CD4-positive, alpha-beta T cell treated with Interferon gamma for 1 hour (primary cell): ENCODE measurements at regions not wholly inside any gene's neighbourhood (a gene's known extent, or its start where the extent isn't known, plus 50 kb on each side); places are given as distances from the start of the nearest gene placed in this dataset.

Source experiments
- DNase-seq: peaks from one replicate; pipeline ENCODE4 v3.0.0-alpha.2; 2020

DNA sequence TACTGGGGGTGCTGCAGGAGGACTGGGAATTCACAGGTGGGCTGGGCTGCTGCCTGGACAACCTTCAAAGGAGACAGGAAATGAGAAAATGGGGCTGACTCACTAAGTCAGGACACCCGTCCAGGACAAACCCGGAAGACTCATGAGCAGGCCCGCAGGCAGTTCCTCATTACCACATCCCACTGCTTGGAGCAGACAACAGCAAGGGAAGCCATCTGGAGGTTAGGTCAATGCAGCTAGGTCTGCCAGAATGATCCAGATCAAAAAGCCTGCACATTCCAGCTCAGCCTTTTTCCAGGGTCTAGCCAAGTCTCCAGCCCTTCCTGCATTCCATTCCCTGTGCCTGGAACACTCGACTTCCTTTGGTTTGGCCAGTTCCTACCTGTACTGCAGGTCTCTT lies 536.5 kb upstream of the CDH11 start:
- no peak for DNase-seq

- DNase-seq: no peak
Measured at GRCh38 chr16:65657556-65657955, 535.7 kb upstream of the CDH11 start.

GRCh38 chr16:65657071-65657494 lies 535.2 kb upstream of the CDH11 start:
- no peak for DNase-seq

DNA sequence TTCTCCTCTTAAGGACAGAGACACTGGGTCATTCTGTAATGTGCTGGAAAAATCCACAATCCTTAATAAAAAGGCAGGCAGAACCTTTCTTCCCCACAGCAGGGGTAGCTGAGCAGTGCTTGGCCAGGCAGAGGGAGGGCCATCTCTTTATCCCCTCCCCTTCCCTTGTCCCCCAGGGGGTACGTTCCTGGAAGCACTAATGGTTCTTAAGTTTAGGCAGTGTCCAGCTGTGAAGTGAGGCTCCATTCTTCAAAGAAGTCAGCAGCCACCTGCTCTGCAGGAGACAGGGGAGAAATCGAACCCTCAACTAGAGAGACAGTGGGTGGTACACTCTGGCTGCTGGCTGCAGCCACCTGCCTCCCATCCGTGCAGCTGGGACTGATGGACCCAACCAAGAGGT lies 533.9 kb upstream of the CDH11 start:
- DNase-seq: no peak

DNA sequence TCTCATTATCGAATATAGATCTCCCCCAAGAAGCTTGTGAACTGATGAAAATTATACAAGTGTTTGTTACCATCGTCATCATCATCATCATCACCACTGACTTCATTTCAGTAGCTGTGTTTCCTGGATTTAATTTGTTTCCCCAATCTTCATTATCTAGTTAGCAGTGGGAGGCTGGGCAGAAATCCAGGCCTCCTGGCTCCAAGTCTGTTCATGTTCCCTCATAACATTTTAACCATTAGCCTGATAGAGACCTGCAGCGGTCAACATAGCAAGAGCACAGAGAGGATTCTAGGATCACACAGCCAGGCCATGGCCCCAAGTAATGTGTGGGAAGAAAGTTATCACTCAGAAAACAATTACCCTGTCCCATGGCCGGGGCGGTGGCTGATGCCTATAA lies 526.2 kb upstream of the CDH11 start:
- no peak for DNase-seq

GRCh38 chr16:65644821-65645220 lies 523.0 kb upstream of the CDH11 start:
- DNase-seq: no peak

DNA sequence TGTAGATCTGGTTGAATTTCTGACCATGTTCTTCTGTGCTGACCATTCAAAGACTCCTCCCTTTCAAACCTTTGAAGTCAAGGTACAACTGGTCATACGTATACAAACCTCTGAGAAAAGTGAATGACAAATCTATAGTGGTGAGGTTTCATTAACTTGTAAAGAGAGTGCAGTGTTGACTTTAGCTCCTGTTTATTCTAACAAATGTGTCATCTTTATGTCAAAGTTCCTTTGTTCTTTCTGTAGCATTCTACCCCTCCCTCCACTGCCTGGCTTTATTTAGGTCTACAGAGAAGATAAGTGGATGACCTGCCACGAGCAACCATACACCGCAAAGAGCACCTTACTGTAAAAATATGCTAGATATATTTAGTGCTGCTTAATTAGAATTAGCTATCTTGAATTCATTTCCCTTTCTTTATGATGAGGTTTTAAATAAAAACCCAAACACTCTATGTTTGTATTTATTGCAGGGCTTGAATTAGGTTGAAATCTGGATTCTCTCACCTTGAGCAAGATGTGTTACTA lies 520.0 kb upstream of the CDH11 start:
- DNase-seq: no peak

DNA sequence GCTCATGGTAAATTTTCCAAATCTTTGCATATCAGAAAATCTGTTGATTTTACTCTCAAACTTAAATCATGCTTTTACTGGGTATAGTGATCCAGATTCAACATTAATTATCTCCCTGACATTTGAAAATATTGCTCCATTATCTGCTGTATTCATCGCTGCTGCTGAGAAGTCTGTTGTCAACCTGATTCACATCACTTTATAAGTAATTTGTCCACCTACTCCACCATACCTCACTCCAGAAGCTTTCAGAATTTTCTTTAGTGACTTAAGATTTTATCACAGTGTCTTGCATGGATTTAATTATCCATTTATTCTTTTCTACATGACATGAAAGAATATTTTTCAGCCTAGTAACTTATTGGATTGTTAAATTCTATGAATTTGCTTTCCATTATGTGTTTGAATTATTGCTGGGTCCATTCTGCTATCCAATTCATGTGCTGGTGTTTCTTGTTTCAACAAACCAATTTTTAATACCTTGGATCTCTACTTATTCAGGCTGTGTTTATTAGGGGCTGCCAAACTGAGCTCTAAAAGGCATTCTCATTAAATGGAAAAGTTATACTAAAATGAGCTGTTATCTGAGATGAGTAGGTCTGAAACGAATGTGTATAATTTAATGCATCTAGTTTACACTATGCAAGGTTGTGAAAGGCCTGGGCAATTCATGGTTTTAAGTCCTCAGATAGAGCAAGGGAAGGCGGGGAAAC lies 519.3 kb upstream of the CDH11 start:
- no peak for DNase-seq

- DNase-seq: no peak
Measured at GRCh38 chr16:65634833-65635232, 513.0 kb upstream of the CDH11 start.

GRCh38 chr16:65634291-65634690 lies 512.4 kb upstream of the CDH11 start:
- DNase-seq: no peak

DNA sequence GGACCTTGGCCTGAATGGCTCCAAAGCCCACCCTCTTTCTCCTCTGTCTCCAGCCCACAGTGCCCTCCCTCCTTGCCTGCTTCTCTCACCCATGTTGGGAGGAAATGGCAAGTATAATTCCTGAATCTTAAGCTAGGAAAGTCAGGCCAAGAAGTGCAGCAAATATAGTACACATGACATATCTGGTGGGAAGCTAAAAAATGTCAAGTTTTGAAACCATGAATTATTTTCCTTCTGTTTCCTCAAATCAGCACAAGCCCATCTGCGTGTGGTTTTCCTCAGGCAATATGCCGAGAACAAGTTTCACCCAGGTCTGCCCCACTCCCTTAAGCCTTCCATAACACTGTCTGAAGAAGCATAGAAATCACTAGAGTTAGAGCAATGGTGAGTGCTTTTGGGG lies 502.8 kb upstream of the CDH11 start:
- no peak for DNase-seq

DNA sequence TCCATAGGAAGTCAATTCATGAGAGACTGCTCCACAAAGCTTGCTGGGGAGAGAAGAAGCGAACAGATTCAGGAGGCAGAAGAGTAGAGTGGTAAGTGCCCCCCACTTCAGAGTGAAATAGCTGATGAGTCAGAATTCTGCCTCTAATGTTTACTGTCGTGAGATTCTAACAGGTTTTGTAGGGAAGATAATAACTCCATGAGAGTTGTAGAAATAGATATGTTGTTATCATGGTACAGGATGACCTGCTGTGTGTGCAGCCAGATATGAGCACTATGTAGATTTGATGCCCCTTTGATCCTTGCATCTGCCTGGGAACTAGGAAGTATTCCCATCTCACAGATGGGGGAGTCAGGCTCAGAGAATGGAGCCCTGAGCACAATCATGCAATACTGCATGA lies 502.4 kb upstream of the CDH11 start:
- no peak for DNase-seq

GRCh38 chr16:65622871-65623270 lies 501.0 kb upstream of the CDH11 start:
- no peak for DNase-seq

DNA sequence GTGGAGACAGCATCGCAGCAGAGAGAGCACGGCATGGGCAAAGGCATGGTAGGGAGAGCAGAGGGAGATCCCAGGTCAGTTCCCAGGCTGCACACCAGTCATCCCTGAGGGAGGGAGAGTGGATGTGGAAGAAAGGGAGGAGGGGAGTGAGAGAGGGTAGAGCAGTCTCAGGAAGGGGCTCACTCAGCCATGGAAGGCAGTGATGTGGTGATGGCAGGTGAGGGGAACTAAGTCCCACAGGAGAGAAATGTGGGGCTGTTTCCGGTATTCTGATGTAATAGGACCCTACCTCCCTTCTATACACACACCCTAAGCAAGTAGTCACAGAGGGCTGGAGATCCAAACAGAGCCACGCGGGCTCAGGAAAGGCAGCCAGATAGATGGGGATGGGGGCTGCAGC lies 500.3 kb upstream of the CDH11 start:
- no peak for DNase-seq

DNA sequence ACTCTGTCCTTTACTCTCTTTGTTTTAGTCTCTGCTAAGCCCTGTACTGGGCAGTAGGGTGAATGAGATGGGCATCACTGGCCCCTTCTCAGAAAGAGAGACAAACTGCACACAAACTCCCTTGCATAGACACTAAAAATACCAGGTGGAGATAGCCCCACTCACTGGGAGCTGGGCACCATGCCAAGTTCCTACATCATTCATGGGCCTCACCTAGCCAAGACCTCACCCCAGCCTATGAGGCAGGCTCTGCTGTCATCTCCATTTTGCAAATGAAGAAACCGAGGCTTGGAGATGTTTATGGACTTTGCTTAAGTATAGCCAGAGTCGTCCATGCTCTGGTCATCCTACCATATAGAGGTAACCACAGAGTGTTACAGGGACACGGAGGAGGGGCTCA lies 499.8 kb upstream of the CDH11 start:
- no peak for DNase-seq

DNA sequence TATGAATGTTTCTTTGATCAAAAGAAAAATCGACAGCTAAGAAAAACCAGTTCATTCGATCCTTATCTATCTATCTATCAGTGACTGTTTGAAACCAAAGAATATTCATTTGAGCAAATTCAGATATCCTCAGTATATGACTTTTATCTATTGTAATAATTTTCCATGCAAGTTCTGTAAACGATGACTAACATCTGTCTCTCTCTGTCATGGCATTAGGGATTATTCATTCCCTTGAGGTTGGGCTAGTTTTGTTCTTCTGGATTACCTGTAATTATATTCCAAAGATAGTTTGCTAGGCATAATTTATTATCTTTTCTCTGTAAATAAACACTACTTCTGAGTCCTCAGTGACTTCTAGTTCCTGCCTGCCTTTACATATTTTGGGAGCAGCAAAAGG lies 497.7 kb upstream of the CDH11 start:
- DNase-seq: no peak

DNA sequence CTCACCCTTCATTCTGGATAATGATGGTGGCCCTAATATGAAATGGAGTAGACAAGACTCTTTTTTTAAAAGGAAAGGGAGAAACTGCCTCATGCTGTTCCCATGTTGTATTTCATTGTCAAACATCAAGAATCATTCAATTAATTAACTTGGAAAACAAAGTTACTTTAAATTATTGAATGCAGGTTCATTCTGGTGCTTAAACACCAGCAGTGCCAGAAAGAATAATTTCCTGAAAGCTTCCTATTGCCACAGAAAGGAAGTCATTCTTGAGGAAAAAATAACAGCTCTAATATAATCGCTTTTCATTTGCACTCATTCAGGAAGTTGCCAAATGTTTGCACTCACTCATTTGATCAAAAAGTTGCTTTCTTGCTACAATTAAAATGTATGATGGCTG lies 497.1 kb upstream of the CDH11 start:
- no peak for DNase-seq

GRCh38 chr16:65618333-65618732 lies 496.5 kb upstream of the CDH11 start:
- DNase-seq: no peak

DNA sequence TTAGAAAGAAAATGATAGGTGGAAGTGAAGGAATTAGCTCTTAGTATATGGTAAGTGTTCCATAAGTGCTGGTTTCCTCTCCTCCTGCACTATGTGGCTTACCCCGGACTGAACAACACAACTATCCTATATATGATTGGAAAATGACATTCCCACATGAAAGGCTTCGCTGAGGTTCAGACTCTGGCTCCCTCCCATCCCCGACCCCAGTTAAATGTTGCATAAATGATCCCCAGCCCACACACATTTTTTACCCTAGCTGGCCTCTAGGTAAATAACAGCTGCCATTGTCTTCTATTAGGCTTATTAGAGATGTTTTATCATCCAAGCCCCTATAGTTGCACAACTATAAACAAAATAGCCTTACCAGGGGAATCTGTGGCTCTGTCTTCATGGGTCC lies 495.6 kb upstream of the CDH11 start:
- no peak for DNase-seq

- DNase-seq: no peak
Measured at GRCh38 chr16:65608455-65608854, 486.6 kb upstream of the CDH11 start.

DNA sequence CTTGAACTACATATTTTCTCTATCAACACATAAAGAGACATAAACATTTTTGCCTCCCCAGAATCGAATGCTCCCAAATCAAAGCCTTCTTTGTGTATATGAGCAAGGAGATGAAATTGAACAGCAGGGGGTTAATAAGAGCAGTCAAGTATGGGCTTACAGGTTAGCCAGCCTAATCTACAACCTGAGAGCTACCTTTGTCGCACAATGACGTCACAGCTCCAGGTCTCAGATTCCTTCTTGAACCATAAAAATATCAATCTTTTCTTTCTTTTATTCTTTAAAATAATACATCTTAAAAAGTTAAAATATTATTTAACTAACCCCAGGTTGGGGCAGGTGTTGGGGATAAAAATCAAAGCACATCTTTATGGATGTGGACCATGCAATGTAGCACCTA lies 482.9 kb upstream of the CDH11 start:
- DNase-seq: no peak

DNA sequence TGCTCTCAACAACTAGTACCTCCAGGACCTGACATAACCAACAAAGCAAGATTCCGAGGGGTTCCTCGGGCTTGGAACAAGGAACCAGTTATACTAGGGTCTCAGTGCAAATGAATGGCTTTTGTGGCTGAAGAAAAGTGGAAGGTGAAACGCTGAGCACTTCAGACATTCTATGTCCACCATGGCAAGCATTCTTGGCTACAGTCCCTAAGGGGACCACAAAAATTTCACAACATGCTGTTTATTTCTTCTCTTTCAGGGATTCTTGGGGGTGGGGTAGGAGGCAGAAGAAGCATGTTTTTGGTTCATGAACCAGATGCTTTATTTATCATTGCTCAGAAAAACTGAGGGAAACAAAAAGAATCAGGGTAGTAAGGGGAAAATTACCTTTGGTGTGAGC lies 479.9 kb upstream of the CDH11 start:
- DNase-seq: no peak

GRCh38 chr16:65600629-65601028 lies 478.8 kb upstream of the CDH11 start:
- DNase-seq: no peak

- DNase-seq: no peak
Measured at GRCh38 chr16:65600046-65600445, 478.2 kb upstream of the CDH11 start.

GRCh38 chr16:65598621-65599020 lies 476.8 kb upstream of the CDH11 start:
- no peak for DNase-seq
